ENCODE measurements at regions not wholly inside any gene's neighbourhood (a gene's known extent, or its start where the extent isn't known, plus 50 kb on each side); places are given as distances from the start of the nearest gene placed in this dataset.
"Not testable (repeated sequence)": the region's sequence is repeated elsewhere in the genome, so short reads cannot be mapped to it uniquely, and the experiment has no call there.

- H3K27ac Mint-ChIP-seq; H3K9me3 Mint-ChIP-seq; H3K27me3 Mint-ChIP-seq; H3K36me3 Mint-ChIP-seq (ENCODE audit: low read depth); H3K4me1 Mint-ChIP-seq (ENCODE audit: low read depth); H3K4me3 Mint-ChIP-seq; DNase-seq: not testable (repeated sequence)
Observed at GRCh38 chr15:85258062-85258445, 122.3 kb upstream of the AKAP13 start.

GRCh38 chr15:85258559-85259209, 121.7 kb upstream of the AKAP13 start:
- not testable (repeated sequence) for DNase-seq; H3K27me3 Mint-ChIP-seq; H3K4me3 Mint-ChIP-seq; H3K4me1 Mint-ChIP-seq (ENCODE audit: low read depth); H3K9me3 Mint-ChIP-seq; H3K27ac Mint-ChIP-seq; H3K36me3 Mint-ChIP-seq (ENCODE audit: low read depth)

GRCh38 chr15:85260526-85260925, 119.9 kb upstream of the AKAP13 start:
- H3K27me3 Mint-ChIP-seq; H3K27ac Mint-ChIP-seq; DNase-seq; H3K9me3 Mint-ChIP-seq; H3K4me3 Mint-ChIP-seq; H3K36me3 Mint-ChIP-seq (ENCODE audit: low read depth); H3K4me1 Mint-ChIP-seq (ENCODE audit: low read depth): not testable (repeated sequence)

- H3K27me3 Mint-ChIP-seq; H3K9me3 Mint-ChIP-seq; H3K36me3 Mint-ChIP-seq (ENCODE audit: low read depth); H3K4me1 Mint-ChIP-seq (ENCODE audit: low read depth); H3K4me3 Mint-ChIP-seq; DNase-seq; H3K27ac Mint-ChIP-seq: not testable (repeated sequence)
Observed at GRCh38 chr15:85262461-85263055, 117.8 kb upstream of the AKAP13 start.

- H3K27ac Mint-ChIP-seq; H3K9me3 Mint-ChIP-seq; H3K36me3 Mint-ChIP-seq (ENCODE audit: low read depth); H3K4me1 Mint-ChIP-seq (ENCODE audit: low read depth); H3K4me3 Mint-ChIP-seq; H3K27me3 Mint-ChIP-seq; DNase-seq: not testable (repeated sequence)
Observed at GRCh38 chr15:85263842-85264440, 116.5 kb upstream of the AKAP13 start.

- not testable (repeated sequence) for H3K4me1 Mint-ChIP-seq (ENCODE audit: low read depth); H3K27ac Mint-ChIP-seq; H3K27me3 Mint-ChIP-seq; DNase-seq; H3K9me3 Mint-ChIP-seq; H3K36me3 Mint-ChIP-seq (ENCODE audit: low read depth); H3K4me3 Mint-ChIP-seq
Observed at GRCh38 chr15:85264614-85265190, 115.7 kb upstream of the AKAP13 start.

GRCh38 chr15:85267158-85267857, 113.1 kb upstream of the AKAP13 start:
- DNase-seq; H3K36me3 Mint-ChIP-seq (ENCODE audit: low read depth); H3K9me3 Mint-ChIP-seq; H3K27ac Mint-ChIP-seq; H3K4me1 Mint-ChIP-seq (ENCODE audit: low read depth); H3K27me3 Mint-ChIP-seq; H3K4me3 Mint-ChIP-seq: not testable (repeated sequence)

- no peak for DNase-seq
- Mint-ChIP-seq H3K27me3 (no peaks in the 10 kb centered on the region), H3K9me3 (no peaks in the 10 kb centered on the region), H3K4me3 (no peak overlapping the region), H3K36me3 (ENCODE audit: low read depth) (no peaks in the 10 kb centered on the region), H3K4me1 (ENCODE audit: low read depth) (no peaks in the 10 kb centered on the region), H3K27ac (no peak overlapping the region)
Observed at GRCh38 chr15:85274315-85275050, 105.9 kb upstream of the AKAP13 start.

- H3K9me3 Mint-ChIP-seq = no peaks in the 10 kb centered on the region
- no peak overlapping the region for H3K4me3 Mint-ChIP-seq
- H3K27me3 Mint-ChIP-seq = no peaks in the 10 kb centered on the region
- peaks cover 4% of the 10 kb centered on the region for H3K4me1 Mint-ChIP-seq (ENCODE audit: low read depth)
- no peaks in the 10 kb centered on the region for H3K36me3 Mint-ChIP-seq (ENCODE audit: low read depth)
- DNase-seq = no peak
- H3K27ac Mint-ChIP-seq = no peak overlapping the region
Observed at GRCh38 chr15:85276508-85276907, 103.9 kb upstream of the AKAP13 start.

- Mint-ChIP-seq H3K36me3 (ENCODE audit: low read depth) (no peaks in the 10 kb centered on the region), H3K4me3 (no peak overlapping the region), H3K9me3 (no peaks in the 10 kb centered on the region), H3K27me3 (no peaks in the 10 kb centered on the region), H3K27ac (no peak overlapping the region), H3K4me1 (ENCODE audit: low read depth) (peaks cover 4% of the 10 kb centered on the region)
- DNase-seq = no peak
Observed at GRCh38 chr15:85276921-85277320, 103.5 kb upstream of the AKAP13 start.

- no peak for DNase-seq
- Mint-ChIP-seq H3K27me3 (no peaks in the 10 kb centered on the region), H3K4me3 (no peak overlapping the region), H3K9me3 (no peaks in the 10 kb centered on the region), H3K27ac (no peak overlapping the region), H3K4me1 (ENCODE audit: low read depth) (peaks cover 4% of the 10 kb centered on the region), H3K36me3 (ENCODE audit: low read depth) (no peaks in the 10 kb centered on the region)
Observed at GRCh38 chr15:85277847-85278370, 102.5 kb upstream of the AKAP13 start.

- no peak for DNase-seq
- Mint-ChIP-seq H3K4me1 (ENCODE audit: low read depth) (peaks cover 4% of the 10 kb centered on the region), H3K9me3 (no peaks in the 10 kb centered on the region), H3K4me3 (no peak overlapping the region), H3K27ac (no peak overlapping the region), H3K27me3 (no peaks in the 10 kb centered on the region), H3K36me3 (ENCODE audit: low read depth) (no peaks in the 10 kb centered on the region)
Observed at GRCh38 chr15:85280203-85280602, 100.2 kb upstream of the AKAP13 start.

GRCh38 chr15:85281293-85281882, 99.0 kb upstream of the AKAP13 start:
- Mint-ChIP-seq H3K4me1 (ENCODE audit: low read depth) (peaks cover 4% of the 10 kb centered on the region), H3K27ac (no peak overlapping the region), H3K27me3 (no peaks in the 10 kb centered on the region), H3K36me3 (ENCODE audit: low read depth) (no peaks in the 10 kb centered on the region), H3K9me3 (no peaks in the 10 kb centered on the region), H3K4me3 (no peak overlapping the region)
- no peak for DNase-seq

All from activated T-cell treated with anti-CD3 and anti-CD28 coated beads, Interleukin-2, amount 50 U/mL, for 24 hours (primary cell).